Esophagus squamous epithelium (tissue), 5 donors: ENCODE measurements at regions not wholly inside any gene's neighbourhood (a gene's known extent, or its start where the extent isn't known, plus 50 kb on each side); places are given as distances from the start of the nearest gene placed in this dataset.
A peak's percentile ranks its signal among the peaks of the same experiment; 100 is the strongest.

ENCODE experiments used
- DNase-seq: peaks from one replicate; lab custom pipeline; 2025; lab: John Stamatoyannopoulos, UW
- H3K27ac ChIP-seq, 4 donors: fragments of 200-600 bp; sonication (generic); one replicate each; pipeline ENCODE4 v1.5.1; 2016 to 2019; ENCODE audit warnings: mild to moderate bottlenecking in 1 of 4
- H3K27me3 ChIP-seq, 4 donors: fragments of 200-600 bp; sonication (generic); 1 replicate in 3 of 4; 2 replicates in 1 of 4; pipeline versions ENCODE4 v1.5.1 to v1.6.0; 2017 to 2021; ENCODE audit warnings: antibody characterized with exemption in 1 of 4
- H3K36me3 ChIP-seq, 3 donors: fragments of 200-600 bp; sonication (generic); one replicate each; pipeline ENCODE4 v1.5.1; 2016 to 2019
- H3K4me1 ChIP-seq, 3 donors: fragments of 200-600 bp; sonication (generic); one replicate each; pipeline ENCODE4 v1.5.1; 2017 to 2019
- H3K4me3 ChIP-seq, 4 donors: fragments of 200-600 bp; sonication (generic); 1 replicate in 3 of 4; 2 replicates in 1 of 4; pipeline ENCODE4 v1.5.1; 2016 to 2019; ENCODE audit warnings: mild to moderate bottlenecking in 2 of 4, moderate library complexity in 1 of 4
- H3K9me3 ChIP-seq, 3 donors: fragments of 200-600 bp; sonication (generic); one replicate each; pipeline ENCODE4 v1.5.1; 2016 to 2019
- POLR2A ChIP-seq, 4 donors: fragments of 450-650 bp; IDR thresholded peaks; one replicate each; pipeline ENCODE4 v1.6.1; 2017; ENCODE audit warnings: antibody characterized with exemption in 4 of 4, mild to moderate bottlenecking in 4 of 4, moderate library complexity in 3 of 4
- WGBS, 2 donors: methylation state at CpG; one replicate each; pipeline ENCODE4 v1.1.5; 2018; 5-methylcytosine and 5-hydroxymethylcytosine counted together
- intact Hi-C: fragments of 100-400 bp; cut with DNase I; formaldehyde crosslinking; loops from one replicate; pipeline ENCODE4 v1.15.0; 2022
- TF ChIP-seq, protein P1 (sequence below), 6 experiments: fragments of 450-650 bp in 4 of 6; fragments of 200-600 bp in 2 of 6; sonication (generic) in 2 of 6; IDR thresholded peaks; one replicate each; pipeline ENCODE4 v1.5.1; 2016 to 2019; ENCODE audit warnings: antibody characterized with exemption in 6 of 6, mild to moderate bottlenecking in 4 of 6, moderate library complexity in 4 of 6
- donor health status: DM: yes; HTN: yes; CAD: no.

DNA sequence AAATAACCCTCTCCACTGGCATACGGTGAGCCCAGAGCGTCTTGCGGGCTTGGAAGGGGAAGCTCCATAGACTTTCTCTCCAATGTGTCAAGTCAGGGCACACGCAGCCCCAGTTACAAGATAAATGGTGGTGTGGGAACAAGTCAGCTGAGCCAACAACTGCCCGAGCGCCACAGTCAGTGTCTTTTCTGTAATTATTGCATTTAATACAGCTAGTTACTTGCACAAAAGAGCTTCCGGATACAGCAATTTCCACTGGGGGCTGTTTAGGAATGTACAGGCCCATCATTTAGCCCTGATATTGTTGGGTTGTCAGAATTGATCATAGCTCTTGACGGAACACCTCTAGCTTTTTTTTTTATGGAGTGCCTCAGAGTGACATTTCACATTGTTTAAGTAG is 193.5 kb upstream of the SP8 start:
- no peak overlapping the region for H3K4me3 ChIP-seq
- no peak overlapping the region for H3K27ac ChIP-seq
- H3K36me3 ChIP-seq, result no peaks in the 10 kb centered on the region
- no peaks in the 10 kb centered on the region for H3K27me3 ChIP-seq
- TF ChIP-seq POLR2A (IDR thresholded peaks at IDR 0.05), result no peak
- TF ChIP-seq, protein P1, sequence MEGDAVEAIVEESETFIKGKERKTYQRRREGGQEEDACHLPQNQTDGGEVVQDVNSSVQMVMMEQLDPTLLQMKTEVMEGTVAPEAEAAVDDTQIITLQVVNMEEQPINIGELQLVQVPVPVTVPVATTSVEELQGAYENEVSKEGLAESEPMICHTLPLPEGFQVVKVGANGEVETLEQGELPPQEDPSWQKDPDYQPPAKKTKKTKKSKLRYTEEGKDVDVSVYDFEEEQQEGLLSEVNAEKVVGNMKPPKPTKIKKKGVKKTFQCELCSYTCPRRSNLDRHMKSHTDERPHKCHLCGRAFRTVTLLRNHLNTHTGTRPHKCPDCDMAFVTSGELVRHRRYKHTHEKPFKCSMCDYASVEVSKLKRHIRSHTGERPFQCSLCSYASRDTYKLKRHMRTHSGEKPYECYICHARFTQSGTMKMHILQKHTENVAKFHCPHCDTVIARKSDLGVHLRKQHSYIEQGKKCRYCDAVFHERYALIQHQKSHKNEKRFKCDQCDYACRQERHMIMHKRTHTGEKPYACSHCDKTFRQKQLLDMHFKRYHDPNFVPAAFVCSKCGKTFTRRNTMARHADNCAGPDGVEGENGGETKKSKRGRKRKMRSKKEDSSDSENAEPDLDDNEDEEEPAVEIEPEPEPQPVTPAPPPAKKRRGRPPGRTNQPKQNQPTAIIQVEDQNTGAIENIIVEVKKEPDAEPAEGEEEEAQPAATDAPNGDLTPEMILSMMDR (IDR thresholded peaks at IDR 0.05), result no peak
- H3K9me3 ChIP-seq, result no peaks in the 10 kb centered on the region
- no peaks in the 10 kb centered on the region for H3K4me1 ChIP-seq
- intact Hi-C loops, result no loop called here
- 70 to 81% methylated on average over 8 of the region's 8 CpGs for WGBS, 2 donors
- DNase-seq, result no peak

DNA sequence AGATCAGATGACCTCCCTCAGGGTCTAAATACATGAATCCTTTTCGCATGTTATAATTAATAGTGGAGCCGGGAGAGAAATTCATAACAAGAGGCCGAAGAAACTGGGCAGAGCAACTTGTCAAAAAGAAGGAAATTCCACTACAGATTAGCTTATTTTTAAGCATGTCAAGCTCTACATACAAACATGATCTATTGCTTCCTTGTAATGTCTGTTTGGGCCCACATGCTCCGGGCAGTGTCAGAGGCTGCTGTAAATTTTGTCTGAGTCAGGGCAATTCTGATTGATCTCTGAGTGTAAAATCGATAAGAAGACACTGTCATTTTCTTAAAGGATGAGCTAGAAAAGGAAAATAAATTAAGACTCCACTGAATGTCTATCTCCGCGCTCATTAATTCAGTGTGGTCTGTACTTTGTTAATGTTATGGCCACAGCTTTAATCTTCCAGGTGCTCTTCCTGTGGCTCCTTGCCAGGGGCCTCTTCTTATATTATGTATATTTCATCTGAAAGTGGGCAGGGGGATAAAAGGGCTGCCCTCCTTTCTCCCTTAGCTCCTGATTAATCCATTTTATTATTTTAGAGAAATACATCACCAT is 194.1 kb upstream of the SP8 start:
- Histone ChIP-seq H3K4me1 (no peaks in the 10 kb centered on the region), H3K9me3 (no peaks in the 10 kb centered on the region), H3K36me3 (no peaks in the 10 kb centered on the region), H3K27me3 (no peaks in the 10 kb centered on the region), H3K4me3 (no peak overlapping the region), H3K27ac (no peak overlapping the region)
- no peak for DNase-seq
- TF ChIP-seq, protein P1 (IDR thresholded peaks at IDR 0.05), result no peak
- no peak for TF ChIP-seq POLR2A (IDR thresholded peaks at IDR 0.05)
- WGBS, 2 donors, result 37 to 48% methylated on average over 7 of the region's 7 CpGs
- intact Hi-C loops, result no loop called here

DNA sequence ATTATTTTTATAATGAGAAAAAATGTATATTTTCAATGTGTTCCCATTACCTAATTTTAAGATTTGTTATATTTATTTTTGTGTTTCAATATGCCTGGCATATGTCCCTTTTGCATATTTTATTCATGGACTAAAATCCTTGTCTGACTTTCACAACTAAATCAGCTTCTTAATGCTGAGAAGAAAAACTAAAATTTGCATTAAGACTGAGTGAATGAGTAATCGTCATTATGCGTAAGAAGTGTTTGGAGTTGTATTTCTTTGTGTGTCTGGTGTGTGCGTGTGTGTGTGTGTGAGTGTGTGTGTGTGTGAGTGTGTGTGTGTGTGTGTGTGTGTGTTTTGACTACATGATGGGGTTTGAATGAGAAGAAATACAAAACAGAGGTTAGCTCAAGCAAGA is 201.7 kb upstream of the SP8 start:
- no peak overlapping the region for H3K4me3 ChIP-seq
- H3K27me3 ChIP-seq, result no peaks in the 10 kb centered on the region
- H3K36me3 ChIP-seq, result no peaks in the 10 kb centered on the region
- peaks cover 0 to 4% (median 0%) of the 10 kb centered on the region in 3 donors for H3K9me3 ChIP-seq
- no peak for DNase-seq
- 73 to 92% methylated on average over 3 of the region's 3 CpGs for WGBS, 2 donors
- TF ChIP-seq, protein P1 (IDR thresholded peaks at IDR 0.05), result no peak
- TF ChIP-seq POLR2A (IDR thresholded peaks at IDR 0.05), result no peak
- no peaks in the 10 kb centered on the region for H3K4me1 ChIP-seq
- H3K27ac ChIP-seq, result no peak overlapping the region
- intact Hi-C loops, result no loop called here

DNA sequence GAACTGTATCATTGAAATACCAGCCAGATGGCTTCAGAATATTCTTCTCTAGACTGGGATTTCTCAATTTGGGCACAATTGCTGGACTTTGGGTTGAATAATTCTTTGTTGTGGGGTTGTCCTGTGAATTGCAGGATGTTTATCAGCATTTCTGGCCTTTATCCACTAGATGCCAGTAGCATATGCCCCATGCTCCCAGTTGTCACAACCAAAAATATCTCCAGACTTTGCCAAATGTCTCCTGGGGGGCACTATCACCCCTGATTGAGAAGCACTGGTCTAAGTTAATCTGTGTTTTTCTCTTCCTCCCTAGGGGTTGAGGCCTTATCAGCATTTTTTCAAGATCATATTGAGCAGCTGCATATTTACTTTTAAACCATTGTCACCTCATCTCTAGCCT is 204.9 kb upstream of the SP8 start:
- no peak for TF ChIP-seq POLR2A (IDR thresholded peaks at IDR 0.05)
- TF ChIP-seq, protein P1 (IDR thresholded peaks at IDR 0.05), result peak in 1 of 6 experiments; percentile 26
- Histone ChIP-seq H3K9me3 (peaks cover 0 to 6% (median 0%) of the 10 kb centered on the region in 3 donors), H3K4me3 (no peak overlapping the region), H3K27me3 (no peaks in the 10 kb centered on the region), H3K36me3 (no peaks in the 10 kb centered on the region), H3K27ac (no peak overlapping the region), H3K4me1 (no peaks in the 10 kb centered on the region)
- DNase-seq, result no peak
- intact Hi-C loops, result no loop called here

DNA sequence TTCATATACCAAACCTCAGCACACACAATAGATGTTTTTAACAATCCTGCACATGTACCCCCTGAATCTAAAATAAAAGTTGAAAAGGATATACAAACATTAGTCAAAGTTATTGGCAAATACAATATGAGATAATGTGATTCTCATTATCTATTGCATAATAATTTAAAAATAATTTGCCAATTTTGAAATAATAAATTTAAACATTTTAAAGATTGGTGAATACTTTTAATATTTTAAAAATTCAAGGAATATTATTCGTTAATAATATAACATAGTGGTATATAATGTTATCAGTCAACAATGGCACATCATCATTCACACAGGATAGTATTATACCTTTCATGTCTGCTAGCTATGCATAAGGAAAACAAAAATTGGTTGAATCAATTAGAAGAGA is 207.0 kb upstream of the SP8 start:
- Histone ChIP-seq H3K4me1 (peaks cover 0 to 9% (median 0%) of the 10 kb centered on the region in 3 donors), H3K27me3 (no peaks in the 10 kb centered on the region), H3K9me3 (peaks cover 0 to 6% (median 0%) of the 10 kb centered on the region in 3 donors), H3K27ac (no peak overlapping the region), H3K36me3 (no peaks in the 10 kb centered on the region), H3K4me3 (no peak overlapping the region)
- DNase-seq, result no peak
- WGBS, 2 donors, result 62 to 83% methylated on average over 1 of the region's 1 CpG
- intact Hi-C loops, result no loop called here
- TF ChIP-seq, protein P1 (IDR thresholded peaks at IDR 0.05), result no peak
- TF ChIP-seq POLR2A (IDR thresholded peaks at IDR 0.05), result no peak
